BLaER1 (cell line): ENCODE measurements at regions not wholly inside any gene's neighbourhood (a gene's known extent, or its start where the extent isn't known, plus 50 kb on each side); places are given as distances from the start of the nearest gene placed in this dataset.

Experiments
- H3K27ac ChIP-seq: shearing (Covaris generic); formaldehyde crosslinking; 2 replicates; pipeline ENCODE4 v1.8.1; 2022
- H3K27me3 ChIP-seq: shearing (Covaris generic); formaldehyde crosslinking; 2 replicates; pipeline ENCODE4 v1.8.1; 2022
- H3K36me3 ChIP-seq: shearing (Covaris generic); formaldehyde crosslinking; 2 replicates; pipeline ENCODE4 v1.8.1; 2022
- H3K4me1 ChIP-seq: shearing (Covaris generic); formaldehyde crosslinking; 2 replicates; pipeline ENCODE4 v1.8.1; 2022
- H3K4me2 ChIP-seq: shearing (Covaris generic); formaldehyde crosslinking; 2 replicates; pipeline ENCODE4 v1.8.1; 2022
- H3K4me3 ChIP-seq: shearing (Covaris generic); formaldehyde crosslinking; 2 replicates; pipeline ENCODE4 v1.8.1; 2022
- H3K9ac ChIP-seq: shearing (Covaris generic); formaldehyde crosslinking; 2 replicates; pipeline ENCODE4 v1.8.1; 2022
- H3K9me3 ChIP-seq: shearing (Covaris generic); formaldehyde crosslinking; 2 replicates; pipeline ENCODE4 v1.8.1; 2022
- H4K20me1 ChIP-seq: shearing (Covaris generic); formaldehyde crosslinking; 2 replicates; pipeline ENCODE4 v1.8.1; 2022
- Cebpa-rat ChIP-seq: shearing (Covaris generic); IDR thresholded peaks from 2 replicates; pipeline ENCODE4 v1.8.1; 2022

DNA sequence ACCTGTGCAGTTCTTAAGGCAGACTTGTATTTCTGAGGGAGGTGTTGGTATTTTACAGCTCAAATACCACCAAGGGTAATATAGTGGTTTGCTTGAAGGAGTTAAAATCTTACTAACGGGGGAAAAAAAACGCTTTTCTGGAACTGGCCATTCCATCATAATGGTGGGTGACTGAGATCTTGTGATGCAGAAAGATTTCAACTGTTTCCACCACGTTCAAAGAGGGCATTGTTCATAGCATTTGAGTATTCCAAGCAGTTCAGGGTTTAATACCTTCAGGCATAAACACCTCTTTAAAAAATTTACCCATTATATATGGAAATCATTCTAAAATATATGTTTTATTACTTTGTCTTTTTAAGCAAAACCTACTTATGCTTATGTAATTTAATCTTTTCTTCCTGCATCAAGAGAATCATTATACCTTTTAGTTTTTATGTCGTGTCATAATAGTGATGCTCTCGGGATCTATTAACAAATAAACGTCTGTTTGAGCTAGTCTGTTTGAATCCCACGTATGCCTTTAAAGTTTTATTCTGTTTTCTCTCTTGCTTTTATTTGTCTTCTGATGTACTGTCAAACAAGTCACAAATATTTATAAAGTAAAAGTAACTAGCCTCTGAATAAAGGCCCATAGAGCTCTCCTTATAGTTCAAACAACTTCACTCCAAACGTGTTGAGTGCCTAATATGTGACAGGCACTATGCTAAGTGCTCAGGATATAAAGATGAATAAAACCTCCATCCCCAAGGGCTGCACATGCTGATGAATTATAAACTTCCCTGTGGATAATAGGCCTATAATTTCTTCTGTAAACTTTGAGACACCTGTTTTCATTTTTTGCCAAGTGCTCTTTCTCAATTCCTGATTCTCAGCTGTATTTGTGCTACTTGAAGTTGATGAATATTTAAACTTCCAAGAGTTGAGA is 298.8 kb upstream of the FERMT1 start:
- no peak overlapping the region for H3K27ac ChIP-seq
- H4K20me1 ChIP-seq, result no peaks in the 10 kb centered on the region
- H3K27me3 ChIP-seq, result no peaks in the 10 kb centered on the region
- peaks cover 3% of the 10 kb centered on the region; the same call in 1 of the 2 replicates for H3K4me1 ChIP-seq
- no peak overlapping the region for H3K9ac ChIP-seq
- H3K4me2 ChIP-seq, result no peak overlapping the region
- TF ChIP-seq Cebpa-rat, result no peak
- H3K36me3 ChIP-seq, result no peaks in the 10 kb centered on the region
- H3K4me3 ChIP-seq, result no peak overlapping the region
- no peaks in the 10 kb centered on the region for H3K9me3 ChIP-seq

DNA sequence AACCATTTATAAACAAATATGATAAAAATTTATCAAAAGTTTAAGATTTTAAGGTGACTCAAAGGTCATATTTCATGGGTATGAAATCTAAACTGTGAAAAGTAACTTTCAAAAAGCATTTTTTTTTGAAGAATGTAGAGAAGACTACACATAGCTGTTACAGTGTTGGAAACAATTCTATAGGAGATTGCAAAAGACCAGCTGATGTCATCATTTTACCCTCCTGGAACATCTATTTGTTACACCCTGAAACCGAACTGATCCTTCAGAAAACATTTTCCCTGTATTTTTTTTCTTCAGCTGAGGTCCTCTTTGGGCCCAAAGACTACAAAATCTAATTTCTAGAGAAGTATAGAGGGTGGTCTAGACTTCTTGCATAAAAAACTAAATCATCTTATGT is 297.5 kb upstream of the FERMT1 start:
- no peak overlapping the region for H3K4me3 ChIP-seq
- no peak overlapping the region for H3K9ac ChIP-seq
- H3K27ac ChIP-seq, result no peak overlapping the region
- H3K9me3 ChIP-seq, result no peaks in the 10 kb centered on the region
- TF ChIP-seq Cebpa-rat, result no peak
- no peaks in the 10 kb centered on the region for H4K20me1 ChIP-seq
- no peaks in the 10 kb centered on the region for H3K27me3 ChIP-seq
- no peaks in the 10 kb centered on the region for H3K4me1 ChIP-seq
- no peaks in the 10 kb centered on the region for H3K36me3 ChIP-seq
- no peak overlapping the region for H3K4me2 ChIP-seq

DNA sequence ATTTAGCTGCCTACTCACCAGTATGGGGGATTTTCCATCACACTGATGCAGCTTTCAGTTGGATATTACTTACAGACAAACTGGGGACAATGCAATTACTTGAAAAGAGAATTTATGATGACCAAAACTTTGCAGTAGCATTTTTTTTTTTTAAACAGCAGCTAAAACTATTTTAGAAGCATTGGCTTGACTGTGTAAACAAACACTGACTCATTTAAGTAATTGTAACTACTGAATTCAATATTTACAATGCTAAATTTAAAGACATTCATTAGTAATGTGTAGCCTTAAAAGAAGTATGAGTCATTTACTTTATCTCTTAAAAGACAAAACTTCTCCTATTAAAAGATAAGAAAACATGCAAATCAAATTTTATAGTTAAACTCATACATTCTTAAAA is 295.9 kb upstream of the FERMT1 start:
- H3K36me3 ChIP-seq, result no peaks in the 10 kb centered on the region
- H3K4me1 ChIP-seq, result no peaks in the 10 kb centered on the region
- no peaks in the 10 kb centered on the region for H3K9me3 ChIP-seq
- H3K27ac ChIP-seq, result no peak overlapping the region
- no peaks in the 10 kb centered on the region for H4K20me1 ChIP-seq
- no peak for TF ChIP-seq Cebpa-rat
- H3K9ac ChIP-seq, result no peak overlapping the region
- H3K4me2 ChIP-seq, result no peak overlapping the region
- H3K4me3 ChIP-seq, result no peak overlapping the region
- no peaks in the 10 kb centered on the region for H3K27me3 ChIP-seq

DNA sequence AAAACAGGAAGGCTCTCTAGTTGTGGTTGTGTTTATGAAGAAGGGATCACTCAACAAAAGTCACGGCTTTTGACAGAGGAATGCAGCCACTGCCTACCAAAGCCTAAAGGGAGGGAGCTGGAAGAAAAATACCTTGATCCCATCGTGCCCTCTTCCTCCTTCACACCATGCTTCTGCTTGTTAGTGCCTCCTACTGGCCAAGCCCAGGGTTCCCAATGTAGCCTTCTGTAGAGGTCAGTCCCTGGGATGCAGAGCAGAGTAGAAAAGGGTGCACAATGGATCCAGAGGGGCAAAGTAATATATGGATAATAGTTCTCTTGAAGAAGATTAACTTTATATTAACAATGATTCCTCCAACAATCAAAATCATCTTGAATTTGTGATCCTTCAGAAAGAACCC is 293.5 kb upstream of the FERMT1 start:
- H3K4me1 ChIP-seq, result no peaks in the 10 kb centered on the region
- no peak overlapping the region for H3K4me2 ChIP-seq
- H3K4me3 ChIP-seq, result no peak overlapping the region
- H3K36me3 ChIP-seq, result no peaks in the 10 kb centered on the region
- no peaks in the 10 kb centered on the region for H3K9me3 ChIP-seq
- TF ChIP-seq Cebpa-rat, result no peak
- no peak overlapping the region for H3K9ac ChIP-seq
- H3K27ac ChIP-seq, result no peak overlapping the region
- no peaks in the 10 kb centered on the region for H4K20me1 ChIP-seq
- H3K27me3 ChIP-seq, result no peaks in the 10 kb centered on the region

DNA sequence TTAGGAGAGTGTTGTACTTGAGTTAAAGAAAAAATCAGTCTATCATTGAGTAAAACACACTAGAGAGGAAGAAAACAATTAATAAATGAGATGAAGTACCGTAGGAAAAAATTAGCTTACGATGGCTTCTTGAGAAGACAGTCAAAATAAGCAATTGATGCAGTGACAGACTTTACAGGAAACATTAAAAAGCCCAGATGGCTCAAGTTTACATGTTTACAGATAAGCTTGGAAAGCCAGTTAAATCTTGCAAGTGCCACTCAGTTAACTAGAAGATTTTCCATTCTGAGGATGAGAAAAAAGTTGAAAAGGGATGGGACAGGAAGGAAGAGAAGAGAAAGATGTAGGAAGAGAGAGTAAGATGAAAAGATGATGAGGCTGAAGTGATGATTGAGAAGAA is 288.8 kb upstream of the FERMT1 start:
- Histone ChIP-seq H3K36me3 (no peaks in the 10 kb centered on the region), H3K4me3 (no peak overlapping the region), H4K20me1 (no peaks in the 10 kb centered on the region), H3K4me2 (no peak overlapping the region), H3K27me3 (no peaks in the 10 kb centered on the region), H3K9me3 (no peaks in the 10 kb centered on the region), H3K4me1 (no peaks in the 10 kb centered on the region), H3K27ac (no peak overlapping the region), H3K9ac (no peak overlapping the region)
- no peak for TF ChIP-seq Cebpa-rat

DNA sequence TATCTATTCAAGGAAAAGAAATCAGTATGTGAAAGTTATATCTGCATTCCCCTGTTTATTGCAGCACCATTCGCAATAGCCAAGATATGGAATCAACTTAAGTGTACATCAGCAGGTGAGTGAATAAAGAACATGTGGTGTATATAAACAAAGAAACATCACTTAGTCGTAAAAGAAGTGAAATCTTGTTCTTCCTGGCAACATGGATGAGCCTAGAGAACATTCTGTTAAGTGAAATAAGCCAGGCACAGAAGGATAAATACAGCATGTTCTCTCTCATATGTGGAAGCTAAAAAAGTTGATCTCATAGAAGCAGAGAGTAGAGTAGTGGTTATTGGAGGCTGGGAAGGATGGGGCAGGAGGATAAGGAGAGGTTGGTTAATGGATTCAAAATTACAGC is 287.9 kb upstream of the FERMT1 start:
- H4K20me1 ChIP-seq, result no peaks in the 10 kb centered on the region
- H3K4me1 ChIP-seq, result no peaks in the 10 kb centered on the region
- no peaks in the 10 kb centered on the region for H3K9me3 ChIP-seq
- H3K36me3 ChIP-seq, result no peaks in the 10 kb centered on the region
- TF ChIP-seq Cebpa-rat, result no peak
- H3K4me2 ChIP-seq, result no peak overlapping the region
- no peak overlapping the region for H3K4me3 ChIP-seq
- H3K27ac ChIP-seq, result no peak overlapping the region
- H3K27me3 ChIP-seq, result no peaks in the 10 kb centered on the region
- H3K9ac ChIP-seq, result no peak overlapping the region

DNA sequence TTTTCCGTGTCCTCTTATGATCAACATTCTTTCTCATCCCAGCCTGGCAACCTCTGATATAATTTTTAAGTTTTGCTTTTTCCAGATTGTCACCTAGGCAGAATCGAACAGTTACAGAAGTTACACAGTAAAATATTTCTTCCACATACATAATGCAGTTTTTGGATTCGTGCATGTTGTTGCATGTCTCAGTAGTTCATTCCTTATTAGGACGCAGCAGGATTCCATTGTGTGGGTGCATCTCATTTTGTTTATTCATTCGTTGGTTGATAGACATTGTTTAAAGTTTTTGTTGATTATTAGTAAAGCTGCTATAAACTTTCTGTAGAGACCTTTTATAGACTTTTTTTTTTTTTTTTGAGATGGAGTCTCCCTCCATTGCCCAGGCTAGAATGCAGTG is 284.3 kb upstream of the FERMT1 start:
- no peaks in the 10 kb centered on the region for H3K9me3 ChIP-seq
- H3K9ac ChIP-seq, result no peak overlapping the region
- H3K36me3 ChIP-seq, result no peaks in the 10 kb centered on the region
- no peaks in the 10 kb centered on the region for H3K4me1 ChIP-seq
- TF ChIP-seq Cebpa-rat, result no peak
- H3K27ac ChIP-seq, result no peak overlapping the region
- H3K4me3 ChIP-seq, result no peak overlapping the region
- H3K27me3 ChIP-seq, result no peaks in the 10 kb centered on the region
- no peak overlapping the region for H3K4me2 ChIP-seq
- no peaks in the 10 kb centered on the region for H4K20me1 ChIP-seq

DNA sequence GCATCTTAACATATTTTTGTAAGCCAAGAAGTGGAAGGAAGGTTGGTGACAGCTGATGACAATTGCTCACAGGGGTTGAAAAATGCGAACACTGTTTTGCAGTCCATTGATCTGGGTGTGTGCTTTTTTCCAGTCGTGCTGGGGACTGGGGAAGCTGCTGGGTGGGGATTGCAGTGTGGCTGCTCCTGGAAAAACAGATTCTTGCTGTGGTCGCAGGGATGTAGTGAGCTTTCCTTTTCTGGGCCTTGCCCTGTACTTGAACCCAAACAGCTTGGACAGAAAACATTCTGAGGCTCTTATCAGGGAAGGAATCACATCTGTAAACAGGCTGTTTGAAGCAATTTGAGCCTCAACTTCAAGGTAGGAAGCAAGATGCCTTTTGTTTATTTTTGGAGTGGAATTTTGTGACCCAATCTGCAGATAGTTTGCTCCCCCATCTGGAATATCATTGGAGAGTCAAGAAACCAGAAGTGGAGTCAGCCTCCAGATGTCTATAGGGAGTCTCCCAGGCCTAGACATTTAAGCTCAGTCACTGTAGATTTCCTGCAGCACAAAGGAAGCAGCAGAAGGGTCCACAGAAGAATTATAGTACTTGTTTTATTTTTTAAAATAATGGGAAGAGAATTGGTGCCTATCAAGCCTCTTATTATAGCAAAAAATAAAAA is 279.2 kb upstream of the FERMT1 start:
- TF ChIP-seq Cebpa-rat, result no peak
- Histone ChIP-seq H3K27ac (no peak overlapping the region), H3K4me2 (no peak overlapping the region), H3K36me3 (no peaks in the 10 kb centered on the region), H3K9ac (no peak overlapping the region), H3K9me3 (no peaks in the 10 kb centered on the region), H4K20me1 (no peaks in the 10 kb centered on the region), H3K4me3 (no peak overlapping the region), H3K27me3 (no peaks in the 10 kb centered on the region), H3K4me1 (no peaks in the 10 kb centered on the region)

DNA sequence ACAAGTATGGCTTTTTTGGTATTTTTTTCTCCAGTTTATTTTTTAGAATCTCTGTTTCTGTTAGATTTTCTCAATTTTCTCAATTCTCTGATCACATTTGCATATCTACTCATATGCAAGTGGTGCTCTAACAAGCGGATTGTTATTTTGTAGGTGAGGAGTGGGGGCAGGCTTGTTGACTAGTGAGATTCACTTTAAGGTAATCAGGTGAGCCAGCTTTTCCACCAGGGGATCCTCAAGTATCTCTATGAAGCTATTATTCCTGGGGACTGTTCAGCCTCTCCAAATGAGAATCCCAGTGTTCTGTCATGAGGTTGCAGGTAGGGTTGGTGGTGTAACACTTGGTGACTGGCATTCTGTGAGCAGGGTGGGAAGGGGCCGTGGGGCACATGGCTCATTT is 274.3 kb upstream of the FERMT1 start:
- Histone ChIP-seq H3K27me3 (no peaks in the 10 kb centered on the region), H3K4me3 (no peak overlapping the region), H3K4me2 (no peak overlapping the region), H3K9me3 (no peaks in the 10 kb centered on the region), H3K9ac (no peak overlapping the region), H4K20me1 (no peaks in the 10 kb centered on the region), H3K36me3 (no peaks in the 10 kb centered on the region), H3K4me1 (no peaks in the 10 kb centered on the region), H3K27ac (no peak overlapping the region)
- no peak for TF ChIP-seq Cebpa-rat

DNA sequence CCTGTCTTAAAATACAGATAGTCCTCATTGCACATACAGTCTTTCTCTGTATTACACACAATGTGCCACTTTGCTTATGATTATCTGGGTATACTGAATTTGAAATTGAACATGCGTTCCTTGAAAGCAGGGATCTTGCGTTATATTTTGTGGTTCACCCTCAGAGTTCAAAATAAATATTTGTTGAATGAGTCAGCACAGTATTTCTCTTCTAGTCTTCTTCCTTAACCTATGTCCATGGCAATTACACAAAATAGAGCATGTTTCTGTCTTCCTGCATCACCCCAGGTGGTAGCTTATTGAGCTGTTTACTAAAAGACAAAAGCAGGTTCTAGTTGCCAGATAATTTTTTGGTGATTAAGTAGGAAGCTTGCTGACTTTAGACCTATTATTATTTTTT is 272.9 kb upstream of the FERMT1 start:
- TF ChIP-seq Cebpa-rat, result no peak

More for the DNA sequence above, 272.9 kb upstream of the FERMT1 start:
- Histone ChIP-seq H4K20me1 (no peaks in the 10 kb centered on the region), H3K4me1 (no peaks in the 10 kb centered on the region), H3K9me3 (no peaks in the 10 kb centered on the region), H3K4me3 (no peak overlapping the region), H3K9ac (no peak overlapping the region), H3K27ac (no peak overlapping the region), H3K4me2 (no peak overlapping the region), H3K36me3 (no peaks in the 10 kb centered on the region), H3K27me3 (no peaks in the 10 kb centered on the region)
